WTC11 (cell line): ENCODE measurements at regions not wholly inside any gene's neighbourhood (a gene's known extent, or its start where the extent isn't known, plus 50 kb on each side); places are given as distances from the start of the nearest gene placed in this dataset.
A peak's percentile ranks its signal among the peaks of the same experiment; 100 is the strongest.

ENCODE experiments used
- CREB1 ChIP-seq: sonication (generic); formaldehyde crosslinking; IDR thresholded peaks from 2 replicates; pipeline ENCODE4 v1.8.0; 2023; ENCODE audit warnings: mild to moderate bottlenecking, missing genetic modification reagents
- CTCF ChIP-seq: fragments of 200-600 bp; IDR thresholded peaks from 2 replicates; pipeline ENCODE4 v1.8.0; 2022; ENCODE audit warnings: antibody characterized with exemption
- ELF4 ChIP-seq: sonication (generic); formaldehyde crosslinking; IDR thresholded peaks from 2 replicates; pipeline ENCODE4 v1.8.1; 2022; ENCODE audit warnings: low read depth, mild to moderate bottlenecking, moderate library complexity, missing genetic modification reagents
- ESRRA ChIP-seq: sonication (generic); formaldehyde crosslinking; IDR thresholded peaks from 2 replicates; pipeline ENCODE4 v1.8.1; 2022; ENCODE audit warnings: mild to moderate bottlenecking, missing genetic modification reagents, borderline replicate concordance
- ETV6 ChIP-seq: sonication (generic); formaldehyde crosslinking; IDR thresholded peaks from 2 replicates; pipeline ENCODE4 v1.8.1; 2022; ENCODE audit warnings: mild to moderate bottlenecking, missing genetic modification reagents
- FOXJ3 ChIP-seq: sonication (generic); formaldehyde crosslinking; IDR thresholded peaks from 2 replicates; pipeline ENCODE4 v1.9.0; 2021; ENCODE audit warnings: missing genetic modification reagents, mild to moderate bottlenecking, borderline replicate concordance
- PREB ChIP-seq: sonication (generic); formaldehyde crosslinking; IDR thresholded peaks from 2 replicates; pipeline ENCODE4 v1.8.1; 2022; ENCODE audit warnings: mild to moderate bottlenecking, missing genetic modification reagents, moderate library complexity, borderline replicate concordance
- SP1 ChIP-seq: sonication (generic); formaldehyde crosslinking; conservative IDR thresholded peaks from 2 replicates; pipeline ENCODE4 v1.8.1; 2022; ENCODE audit warnings: missing genetic modification reagents
- STAT6 ChIP-seq: sonication (generic); formaldehyde crosslinking; conservative IDR thresholded peaks from 2 replicates; pipeline ENCODE4 v1.8.1; 2023; ENCODE audit warnings: mild to moderate bottlenecking, low read depth, missing genetic modification reagents, moderate library complexity
- ZBTB43 ChIP-seq: sonication (generic); formaldehyde crosslinking; IDR thresholded peaks from 2 replicates; pipeline ENCODE4 v1.8.1; 2023; ENCODE audit warnings: mild to moderate bottlenecking, missing genetic modification reagents
- ZNF317 ChIP-seq: sonication (generic); formaldehyde crosslinking; IDR thresholded peaks from 2 replicates; pipeline ENCODE4 v1.8.1; 2023; ENCODE audit warnings: low read depth, mild to moderate bottlenecking, moderate library complexity, missing genetic modification reagents, borderline replicate concordance

- no peak for TF ChIP-seq ESRRA (CRISPR knock-in tag)
- no peak for TF ChIP-seq SP1 (CRISPR knock-in tag)
- no peak for TF ChIP-seq ELF4 (CRISPR knock-in tag)
- TF ChIP-seq CTCF = 0 out of 2 replicates have a peak, but pooled peaks have one; percentile 48
- no peak for TF ChIP-seq ZBTB43 (CRISPR knock-in tag)
- no peak for TF ChIP-seq ETV6
- TF ChIP-seq CREB1 = no peak
- no peak for TF ChIP-seq PREB
- no peak for TF ChIP-seq STAT6 (CRISPR knock-in tag)
- TF ChIP-seq FOXJ3 = no peak
- TF ChIP-seq ZNF317 = no peak
These were observed 75.3 kb upstream of the OR4E1 start for GRCh38 chr14:21748869-21749303.
